ENCODE measurements at regions not wholly inside any gene's neighbourhood (a gene's known extent, or its start where the extent isn't known, plus 50 kb on each side); places are given as distances from the start of the nearest gene placed in this dataset.
A peak's percentile ranks its signal among the peaks of the same experiment; 100 is the strongest.

DNA sequence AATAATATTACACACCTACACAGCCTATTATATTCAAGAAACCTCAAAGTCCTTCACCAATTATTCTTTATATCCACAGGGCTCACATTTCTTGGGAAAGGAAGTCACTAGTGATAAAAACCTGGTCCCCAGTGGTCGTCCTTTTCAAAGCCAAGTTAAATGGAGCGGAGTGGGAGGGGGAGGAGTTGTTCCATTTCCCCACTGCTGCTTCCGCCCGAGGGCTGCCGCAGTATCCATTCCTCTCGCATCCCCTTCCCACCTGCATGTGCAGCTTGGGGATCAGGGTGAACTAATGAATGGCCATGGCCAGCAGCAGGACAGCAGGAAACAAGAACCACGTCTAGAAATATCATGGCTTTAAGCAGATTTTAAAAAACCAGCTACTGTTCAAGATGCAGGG is 76.4 kb upstream of the SEMA6D start:
- FAIRE-seq = no peak
- 91% methylated on average over 7 of the region's 7 CpGs; no CpG with 5 or more reads in 1 of the 2 experiments for WGBS, 2 experiments (ENCODE audit: extremely low coverage in 1 of 2, insufficient coverage in 1 of 2, insufficient read length in 1 of 2, insufficient replicate concordance in 2 of 2, low coverage in 1 of 2, low lambda C conversion rate in 2 of 2, missing lambda C conversion rate in 1 of 2)
- no peak overlapping the region for H3K56ac ChIP-seq (replicated peaks; ENCODE audit: insufficient read length, low read depth, low read length)
- no peak overlapping the region for H4K91ac ChIP-seq (replicated peaks; ENCODE audit: insufficient read length, low read length)
- H2BK20ac ChIP-seq (ENCODE audit: low read length) = no peak overlapping the region
- H3K27me3 ChIP-seq (replicated peaks in 1 of 4; ENCODE audit: control insufficient read depth in 3 of 4, extremely low read depth in 1 of 4, insufficient read depth in 3 of 4, low read length in 3 of 4) = no peaks in the 10 kb centered on the region
- POLR2A ChIA-PET (ENCODE audit: partially characterized antibody) = no interaction called here
- DNase-seq (ENCODE audit: low read depth in 1 of 2, low spot score in 2 of 2) = no peak
- no peaks in the 10 kb centered on the region for H3K36me3 ChIP-seq (ENCODE audit: control insufficient read depth in 2 of 4, insufficient read depth in 4 of 4, low read length in 3 of 4)
- no peaks in the 10 kb centered on the region for H4K20me1 ChIP-seq (replicated peaks in 1 of 2; ENCODE audit: control insufficient read depth in 1 of 2, insufficient read depth in 2 of 2, low read length in 2 of 2)
- H2BK5ac ChIP-seq (ENCODE audit: low read depth, low read length) = no peak overlapping the region
- H3K14ac ChIP-seq (ENCODE audit: insufficient read length) = no peak overlapping the region
- CTCF ChIA-PET (ENCODE audit: partially characterized antibody) = interaction anchor here (1.3 to 1.7 kb wide), 2 partner anchors 8 to 71 kb away, joined by 5 read pairs; no protein-coding TSS in a partner anchor
- no peak overlapping the region for H3K9ac ChIP-seq (replicated peaks in 1 of 4; ENCODE audit: extremely low read depth in 1 of 4, low read depth in 3 of 4, low read length in 3 of 4)
- no peak overlapping the region for H3K27ac ChIP-seq (ENCODE audit: low read depth, low read length)
- no peaks in the 10 kb centered on the region for H3K79me2 ChIP-seq (ENCODE audit: control insufficient read depth in 1 of 2, insufficient read depth in 2 of 2, low read length in 2 of 2)
- H4K8ac ChIP-seq (ENCODE audit: extremely low read depth, insufficient read depth, low read length) = no peak overlapping the region
- H3K4me3 ChIP-seq (ENCODE audit: extremely low read depth in 1 of 4, insufficient read depth in 2 of 4, low read depth in 3 of 4, low read length in 4 of 4) = no peak overlapping the region
- no peak overlapping the region for H2AK5ac ChIP-seq (ENCODE audit: low read depth, low read length)
- no peak overlapping the region for H3K4me2 ChIP-seq (ENCODE audit: insufficient read depth in 1 of 2, low read depth in 2 of 2, low read length in 2 of 2)
- no peak overlapping the region for H3K23ac ChIP-seq (ENCODE audit: insufficient read length)
- no peaks in the 10 kb centered on the region for H3K79me1 ChIP-seq (ENCODE audit: low read depth, low read length)
- H2BK12ac ChIP-seq (ENCODE audit: low read depth, low read length) = no peak overlapping the region
- no peaks in the 10 kb centered on the region for H3K23me2 ChIP-seq (ENCODE audit: low read depth, low read length)
- no peak overlapping the region for H3K18ac ChIP-seq (ENCODE audit: extremely low read depth, low read length)
- H3K4me1 ChIP-seq (replicated peaks in 1 of 4; ENCODE audit: control insufficient read depth in 3 of 4, insufficient read depth in 4 of 4, low read length in 3 of 4) = no peaks in the 10 kb centered on the region
- no peak overlapping the region for H4K5ac ChIP-seq (ENCODE audit: insufficient read length, low read depth, low read length)
- 0 out of 2 replicates have a peak overlapping the region, but pooled peaks have one; percentile 6 for H2AFZ ChIP-seq (ENCODE audit: low read length)
- H3K9me3 ChIP-seq (ENCODE audit: insufficient read depth in 2 of 2, low read depth in 1 of 2, low read length in 1 of 2) = no peaks in the 10 kb centered on the region
- no peak overlapping the region for H2BK120ac ChIP-seq (replicated peaks; ENCODE audit: low read depth, low read length)
- H2BK15ac ChIP-seq (ENCODE audit: low read length) = no peak overlapping the region
- no peak overlapping the region for H3K4ac ChIP-seq (replicated peaks; ENCODE audit: insufficient read length, low read depth, low read length)
- TF ChIP-seq MAFK (IDR thresholded peaks at IDR 0.05; ENCODE audit: low read depth, low read length) = no peak

All from H1 (cell line).